Fibroblast of lung (primary cell): ENCODE measurements at regions not wholly inside any gene's neighbourhood (a gene's known extent, or its start where the extent isn't known, plus 50 kb on each side); places are given as distances from the start of the nearest gene placed in this dataset.

Source experiments
- DNase-seq, 2 donors: peaks; one replicate each; pipeline versions ENCODE4 v3.0.0 to v3.0.0-alpha.2; 2010; ENCODE audit warnings: low read depth in 2 of 2
- H2AFZ ChIP-seq: 2 replicates; pipeline ENCODE4 v1.5.1; 2012; ENCODE audit warnings: low read length, control low read depth, inconsistent platforms
- H3K27ac ChIP-seq: 2 replicates; pipeline ENCODE4 v1.5.1; 2011; ENCODE audit warnings: low read length, control low read depth; ENCODE audit not compliant: insufficient read depth
- H3K27me3 ChIP-seq: 2 replicates; pipeline ENCODE4 v1.5.1; 2011; ENCODE audit warnings: mild to moderate bottlenecking, low read length; ENCODE audit not compliant: control insufficient read depth, insufficient read depth
- H3K36me3 ChIP-seq: 2 replicates; pipeline ENCODE4 v1.5.1; 2011; ENCODE audit warnings: low read length; ENCODE audit not compliant: control insufficient read depth, insufficient read depth
- H3K4me1 ChIP-seq: 2 replicates; pipeline ENCODE4 v1.5.1; 2011; ENCODE audit warnings: low read length; ENCODE audit not compliant: control insufficient read depth, insufficient read depth; ENCODE audit errors: extremely low read depth
- H3K4me2 ChIP-seq: 2 replicates; pipeline ENCODE4 v1.5.1; 2011; ENCODE audit warnings: low read length, control low read depth; ENCODE audit not compliant: insufficient read depth; ENCODE audit errors: extremely low read depth
- H3K4me3 ChIP-seq, 4 experiments: fragments of 200-600 bp in 1 of 4; sonication (generic) in 1 of 4; replicated peaks in 1 of 4; 2 replicates each; pipeline ENCODE4 v1.5.1; 2011 to 2016; ENCODE audit warnings: low read length in 4 of 4, low read depth in 3 of 4, mild to moderate bottlenecking in 3 of 4, control low read depth in 2 of 4, inconsistent platforms in 1 of 4, mixed read lengths in 1 of 4; ENCODE audit not compliant: insufficient read depth in 1 of 4; ENCODE audit errors: control extremely low read depth in 1 of 4
- H3K79me2 ChIP-seq: 2 replicates; pipeline ENCODE4 v1.5.1; 2012; ENCODE audit warnings: mild to moderate bottlenecking, low read length, inconsistent platforms; ENCODE audit not compliant: control insufficient read depth, insufficient read depth
- H3K9ac ChIP-seq: 2 replicates; pipeline ENCODE4 v1.5.1; 2011; ENCODE audit warnings: mild to moderate bottlenecking, low read length, control low read depth; ENCODE audit not compliant: insufficient read depth
- H3K9me3 ChIP-seq: 2 replicates; pipeline ENCODE4 v1.5.1; 2012; ENCODE audit warnings: low read depth, low read length; ENCODE audit not compliant: control insufficient read depth, insufficient read depth
- H4K20me1 ChIP-seq: 2 replicates; pipeline ENCODE4 v1.5.1; 2011; ENCODE audit warnings: low read length; ENCODE audit not compliant: control insufficient read depth, insufficient read depth; ENCODE audit errors: extremely low read depth
- EZH2 ChIP-seq: IDR thresholded peaks from 2 replicates; pipeline ENCODE4 v1.5.1; 2012; ENCODE audit warnings: low read length, control low read depth, mild to moderate bottlenecking; ENCODE audit errors: missing control alignments
- TF ChIP-seq, protein P1 (sequence below), 2 donors: IDR thresholded peaks in 1 of 2; conservative IDR thresholded peaks in 1 of 2; 1 replicate in 1 of 2; 2 replicates in 1 of 2; pipeline ENCODE4 v1.5.1; 2011 to 2012; ENCODE audit warnings: low read length in 2 of 2, control low read depth in 1 of 2, inconsistent platforms in 1 of 2, low read depth in 1 of 2, mild to moderate bottlenecking in 1 of 2

DNA sequence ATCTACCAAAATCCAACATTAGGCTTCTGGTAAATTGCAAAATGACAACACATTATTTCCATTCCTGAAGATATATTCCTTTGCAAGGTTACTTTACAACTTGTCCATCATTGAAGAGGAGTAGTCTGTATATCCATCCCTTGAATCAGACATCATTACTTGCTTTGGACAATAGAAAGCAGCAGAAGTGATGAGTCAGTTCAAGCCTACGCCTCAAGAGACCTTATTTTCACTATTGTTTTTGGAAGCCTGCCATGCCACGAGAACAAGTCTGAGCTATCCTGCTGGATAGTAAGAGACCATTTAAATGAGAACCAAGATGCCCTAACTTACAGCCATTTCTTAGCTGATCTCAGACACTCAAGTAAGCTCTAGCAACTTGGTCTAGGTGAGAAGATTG, 246.0 kb upstream of the HHIP start:
- H3K27me3 ChIP-seq = no peaks in the 10 kb centered on the region
- TF ChIP-seq EZH2 = no peak
- TF ChIP-seq, protein P1, sequence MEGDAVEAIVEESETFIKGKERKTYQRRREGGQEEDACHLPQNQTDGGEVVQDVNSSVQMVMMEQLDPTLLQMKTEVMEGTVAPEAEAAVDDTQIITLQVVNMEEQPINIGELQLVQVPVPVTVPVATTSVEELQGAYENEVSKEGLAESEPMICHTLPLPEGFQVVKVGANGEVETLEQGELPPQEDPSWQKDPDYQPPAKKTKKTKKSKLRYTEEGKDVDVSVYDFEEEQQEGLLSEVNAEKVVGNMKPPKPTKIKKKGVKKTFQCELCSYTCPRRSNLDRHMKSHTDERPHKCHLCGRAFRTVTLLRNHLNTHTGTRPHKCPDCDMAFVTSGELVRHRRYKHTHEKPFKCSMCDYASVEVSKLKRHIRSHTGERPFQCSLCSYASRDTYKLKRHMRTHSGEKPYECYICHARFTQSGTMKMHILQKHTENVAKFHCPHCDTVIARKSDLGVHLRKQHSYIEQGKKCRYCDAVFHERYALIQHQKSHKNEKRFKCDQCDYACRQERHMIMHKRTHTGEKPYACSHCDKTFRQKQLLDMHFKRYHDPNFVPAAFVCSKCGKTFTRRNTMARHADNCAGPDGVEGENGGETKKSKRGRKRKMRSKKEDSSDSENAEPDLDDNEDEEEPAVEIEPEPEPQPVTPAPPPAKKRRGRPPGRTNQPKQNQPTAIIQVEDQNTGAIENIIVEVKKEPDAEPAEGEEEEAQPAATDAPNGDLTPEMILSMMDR (conservative IDR thresholded peaks at IDR 0.05 in 1 of 2, IDR thresholded peaks at IDR 0.05 in 1 of 2; ENCODE audit: low read depth in 1 of 2, low read length in 2 of 2) = no peak
- no peak overlapping the region for H2AFZ ChIP-seq
- no peak overlapping the region for H3K4me2 ChIP-seq
- no peaks in the 10 kb centered on the region for H3K79me2 ChIP-seq
- no peaks in the 10 kb centered on the region for H3K4me1 ChIP-seq
- peak; percentile 82 to 97 for DNase-seq
- no peak overlapping the region for H3K4me3 ChIP-seq
- H3K36me3 ChIP-seq = no peaks in the 10 kb centered on the region
- H4K20me1 ChIP-seq = no peaks in the 10 kb centered on the region
- no peak overlapping the region for H3K27ac ChIP-seq
- no peaks in the 10 kb centered on the region for H3K9me3 ChIP-seq
- no peak overlapping the region for H3K9ac ChIP-seq

DNA sequence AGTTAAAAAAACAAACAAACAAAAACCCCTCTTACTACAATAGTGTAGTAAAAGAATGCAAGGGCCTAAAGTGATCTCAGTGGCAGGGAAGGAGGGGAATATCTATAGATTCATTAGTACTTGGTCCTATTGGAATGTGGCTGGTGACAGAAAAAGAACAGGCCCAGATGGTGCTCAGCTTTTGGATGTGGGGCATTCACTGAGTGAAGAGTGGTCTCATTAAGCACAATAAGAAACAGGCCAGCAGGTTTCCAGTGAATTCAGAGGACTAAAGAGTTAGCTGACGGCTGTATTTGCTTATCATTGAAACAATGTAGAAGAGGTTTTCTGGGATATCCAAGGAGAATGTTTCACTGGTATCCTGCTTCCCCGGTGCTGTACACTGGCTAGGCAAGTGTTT, 243.8 kb upstream of the HHIP start:
- no peak for DNase-seq
- Histone ChIP-seq H3K27me3 (no peaks in the 10 kb centered on the region), H3K9me3 (no peaks in the 10 kb centered on the region), H3K9ac (no peak overlapping the region), H3K4me3 (no peak overlapping the region), H4K20me1 (no peaks in the 10 kb centered on the region), H2AFZ (no peak overlapping the region), H3K4me2 (no peak overlapping the region), H3K36me3 (no peaks in the 10 kb centered on the region), H3K4me1 (no peaks in the 10 kb centered on the region), H3K27ac (no peak overlapping the region), H3K79me2 (no peaks in the 10 kb centered on the region)
- TF ChIP-seq EZH2 = no peak
- TF ChIP-seq, protein P1 (conservative IDR thresholded peaks at IDR 0.05 in 1 of 2, IDR thresholded peaks at IDR 0.05 in 1 of 2; ENCODE audit: low read depth in 1 of 2, low read length in 2 of 2) = no peak

DNA sequence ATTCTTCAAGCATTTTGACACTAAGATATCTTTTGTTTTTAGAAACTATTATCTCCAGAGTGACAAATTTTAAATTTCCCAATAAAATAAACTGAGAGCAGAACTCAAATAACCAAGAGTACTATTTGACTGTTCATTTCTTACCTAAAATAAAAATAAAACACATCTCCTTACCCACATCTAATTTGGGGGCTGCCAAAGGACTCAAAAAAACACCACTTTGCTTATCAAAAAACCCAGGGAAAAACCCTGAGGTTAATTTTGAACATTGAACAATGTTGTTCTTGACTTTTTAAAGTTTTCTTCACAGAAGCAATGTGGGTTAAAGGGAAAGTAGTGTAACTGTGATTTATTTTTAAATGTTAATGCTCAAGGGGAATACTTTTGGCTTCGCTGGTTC, 243.0 kb upstream of the HHIP start:
- no peaks in the 10 kb centered on the region for H3K4me1 ChIP-seq
- TF ChIP-seq, protein P1 (conservative IDR thresholded peaks at IDR 0.05 in 1 of 2, IDR thresholded peaks at IDR 0.05 in 1 of 2; ENCODE audit: low read depth in 1 of 2, low read length in 2 of 2) = no peak
- TF ChIP-seq EZH2 = no peak
- no peaks in the 10 kb centered on the region for H3K9me3 ChIP-seq
- H3K36me3 ChIP-seq = no peaks in the 10 kb centered on the region
- no peak overlapping the region for H3K9ac ChIP-seq
- no peak for DNase-seq
- no peak overlapping the region for H3K4me2 ChIP-seq
- H3K79me2 ChIP-seq = no peaks in the 10 kb centered on the region
- no peak overlapping the region for H3K4me3 ChIP-seq
- H3K27ac ChIP-seq = no peak overlapping the region
- no peaks in the 10 kb centered on the region for H3K27me3 ChIP-seq
- no peak overlapping the region for H2AFZ ChIP-seq
- no peaks in the 10 kb centered on the region for H4K20me1 ChIP-seq
